ENCODE measurements at regions not wholly inside any gene's neighbourhood (a gene's known extent, or its start where the extent isn't known, plus 50 kb on each side); places are given as distances from the start of the nearest gene placed in this dataset.
A peak's percentile ranks its signal among the peaks of the same experiment; 100 is the strongest.

DNA sequence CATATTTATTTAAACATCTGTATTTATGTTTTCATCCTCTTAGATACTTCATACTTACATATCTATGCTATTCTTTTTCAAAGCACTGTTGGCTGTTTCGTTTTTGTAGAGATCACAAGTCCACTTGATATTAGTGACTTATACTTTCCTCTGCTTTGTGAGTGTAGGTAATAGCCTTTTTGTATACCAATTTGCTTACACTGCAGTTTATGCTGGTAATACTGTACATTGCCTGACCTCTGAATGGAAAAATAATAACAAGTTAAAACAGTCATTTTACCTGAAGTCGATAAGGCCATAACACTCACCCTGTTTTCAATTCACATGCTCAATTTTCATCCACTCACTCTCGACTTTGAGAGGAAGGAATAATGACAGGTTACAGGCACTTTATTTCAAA lies 89.9 kb upstream of the NANOGP8 start:
- TF ChIP-seq, protein P1, sequence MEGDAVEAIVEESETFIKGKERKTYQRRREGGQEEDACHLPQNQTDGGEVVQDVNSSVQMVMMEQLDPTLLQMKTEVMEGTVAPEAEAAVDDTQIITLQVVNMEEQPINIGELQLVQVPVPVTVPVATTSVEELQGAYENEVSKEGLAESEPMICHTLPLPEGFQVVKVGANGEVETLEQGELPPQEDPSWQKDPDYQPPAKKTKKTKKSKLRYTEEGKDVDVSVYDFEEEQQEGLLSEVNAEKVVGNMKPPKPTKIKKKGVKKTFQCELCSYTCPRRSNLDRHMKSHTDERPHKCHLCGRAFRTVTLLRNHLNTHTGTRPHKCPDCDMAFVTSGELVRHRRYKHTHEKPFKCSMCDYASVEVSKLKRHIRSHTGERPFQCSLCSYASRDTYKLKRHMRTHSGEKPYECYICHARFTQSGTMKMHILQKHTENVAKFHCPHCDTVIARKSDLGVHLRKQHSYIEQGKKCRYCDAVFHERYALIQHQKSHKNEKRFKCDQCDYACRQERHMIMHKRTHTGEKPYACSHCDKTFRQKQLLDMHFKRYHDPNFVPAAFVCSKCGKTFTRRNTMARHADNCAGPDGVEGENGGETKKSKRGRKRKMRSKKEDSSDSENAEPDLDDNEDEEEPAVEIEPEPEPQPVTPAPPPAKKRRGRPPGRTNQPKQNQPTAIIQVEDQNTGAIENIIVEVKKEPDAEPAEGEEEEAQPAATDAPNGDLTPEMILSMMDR (IDR thresholded peaks at IDR 0.05; ENCODE audit: insufficient read depth, low read length) = no peak
- H3K4me3 ChIP-seq (ENCODE audit: low read depth, low read length) = no peak overlapping the region
- no peak for DNase-seq (ENCODE audit: low read depth)

DNA sequence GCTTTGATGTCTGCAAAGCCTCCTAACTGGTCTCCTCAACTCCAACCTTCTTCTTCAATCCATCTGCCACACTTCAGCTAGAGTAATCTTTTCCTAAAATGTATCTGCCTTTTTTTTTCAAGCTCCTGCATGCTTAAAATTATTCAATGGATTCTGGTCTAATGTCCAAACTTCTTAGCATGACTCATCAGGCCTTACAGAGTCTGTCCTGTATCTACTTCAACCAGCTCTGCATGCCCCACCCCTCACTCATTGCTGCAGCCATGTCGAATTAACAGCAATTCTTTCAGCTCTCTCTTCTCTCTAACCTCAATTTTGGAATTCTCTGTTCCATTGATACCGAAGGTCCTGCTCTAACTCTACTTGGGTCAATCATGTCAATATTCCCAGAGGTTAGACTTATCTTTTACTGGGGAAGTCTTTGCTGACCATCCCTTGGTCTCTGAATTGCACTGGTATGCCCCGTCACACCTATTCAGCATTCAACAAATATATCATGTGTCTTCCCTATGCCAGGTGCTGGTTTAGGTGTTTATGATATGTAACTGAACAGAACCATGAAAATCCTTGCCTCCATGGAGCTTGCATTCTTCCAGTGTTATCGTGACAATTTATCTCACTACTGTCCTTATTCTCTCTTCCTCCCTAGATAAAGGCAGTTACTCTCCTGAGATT lies 88.5 kb upstream of the NANOGP8 start:
- peak; percentile 40 for DNase-seq (ENCODE audit: low read depth)
- TF ChIP-seq, protein P1 (IDR thresholded peaks at IDR 0.05; ENCODE audit: insufficient read depth, low read length) = no peak
- H3K4me3 ChIP-seq (ENCODE audit: low read depth, low read length) = no peak overlapping the region

DNA sequence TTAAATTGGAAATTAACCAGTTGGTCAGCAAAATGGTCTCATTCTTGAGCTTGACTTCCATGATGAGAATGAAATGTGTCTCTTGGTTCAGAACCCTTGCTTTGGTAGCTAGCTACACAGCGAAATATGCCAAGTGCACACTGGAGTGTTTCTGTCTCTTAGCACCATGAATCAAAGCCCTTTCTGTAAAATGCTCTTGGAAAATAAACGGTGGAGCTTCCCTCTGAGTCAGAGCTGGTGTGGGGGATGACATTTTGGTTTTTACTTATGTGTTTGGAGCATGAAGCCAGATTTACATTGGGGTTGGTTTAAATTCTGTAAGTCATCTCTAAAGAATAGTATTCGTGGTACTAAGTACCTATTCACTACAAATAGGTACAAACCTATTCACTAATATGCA lies 85.1 kb upstream of the NANOGP8 start:
- DNase-seq (ENCODE audit: low read depth) = peak; percentile 1
- TF ChIP-seq, protein P1 (IDR thresholded peaks at IDR 0.05; ENCODE audit: insufficient read depth, low read length) = no peak
- no peak overlapping the region for H3K4me3 ChIP-seq (ENCODE audit: low read depth, low read length)

DNA sequence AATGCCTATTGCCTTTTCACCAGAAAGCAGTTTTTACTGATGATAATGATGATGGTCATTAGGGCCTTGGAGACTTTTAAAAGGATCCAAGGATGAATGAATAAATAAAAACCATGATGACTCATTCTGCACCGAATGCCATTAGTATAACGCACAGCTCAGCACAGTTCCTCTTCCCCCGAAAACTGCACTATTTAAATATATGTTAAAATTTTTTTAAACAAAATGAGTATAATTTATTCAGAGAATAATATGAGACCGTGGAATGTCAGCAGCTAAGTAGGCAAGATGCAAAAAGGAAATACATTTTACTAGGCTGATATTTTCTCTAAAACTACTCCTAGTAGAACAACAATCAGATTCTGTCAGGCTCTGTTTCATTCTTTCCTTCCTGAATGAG lies 83.4 kb upstream of the NANOGP8 start:
- DNase-seq (ENCODE audit: low read depth) = peak; percentile 28
- TF ChIP-seq, protein P1 (IDR thresholded peaks at IDR 0.05; ENCODE audit: insufficient read depth, low read length) = no peak
- H3K4me3 ChIP-seq (ENCODE audit: low read depth, low read length) = no peak overlapping the region

DNA sequence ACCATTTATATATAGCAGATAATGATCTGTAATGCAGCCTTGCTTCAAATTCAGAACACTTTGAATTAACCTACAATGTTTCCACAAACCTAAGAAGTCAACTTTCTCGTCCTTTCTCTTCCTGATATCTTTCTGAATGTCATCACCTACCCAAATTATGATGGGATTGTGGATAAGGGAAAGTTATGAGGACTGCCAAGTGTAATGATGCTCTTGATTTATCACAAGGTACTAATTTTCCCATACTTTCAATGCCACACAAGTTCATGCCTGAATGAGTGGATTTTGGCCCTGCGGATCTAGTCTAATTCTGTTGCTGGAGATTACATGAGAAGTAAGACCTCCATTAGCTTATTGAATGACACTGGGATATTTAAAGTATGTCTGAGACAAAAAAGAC lies 82.6 kb upstream of the NANOGP8 start:
- no peak for DNase-seq (ENCODE audit: low read depth)
- TF ChIP-seq, protein P1 (IDR thresholded peaks at IDR 0.05; ENCODE audit: insufficient read depth, low read length) = no peak
- no peak overlapping the region for H3K4me3 ChIP-seq (ENCODE audit: low read depth, low read length)

DNA sequence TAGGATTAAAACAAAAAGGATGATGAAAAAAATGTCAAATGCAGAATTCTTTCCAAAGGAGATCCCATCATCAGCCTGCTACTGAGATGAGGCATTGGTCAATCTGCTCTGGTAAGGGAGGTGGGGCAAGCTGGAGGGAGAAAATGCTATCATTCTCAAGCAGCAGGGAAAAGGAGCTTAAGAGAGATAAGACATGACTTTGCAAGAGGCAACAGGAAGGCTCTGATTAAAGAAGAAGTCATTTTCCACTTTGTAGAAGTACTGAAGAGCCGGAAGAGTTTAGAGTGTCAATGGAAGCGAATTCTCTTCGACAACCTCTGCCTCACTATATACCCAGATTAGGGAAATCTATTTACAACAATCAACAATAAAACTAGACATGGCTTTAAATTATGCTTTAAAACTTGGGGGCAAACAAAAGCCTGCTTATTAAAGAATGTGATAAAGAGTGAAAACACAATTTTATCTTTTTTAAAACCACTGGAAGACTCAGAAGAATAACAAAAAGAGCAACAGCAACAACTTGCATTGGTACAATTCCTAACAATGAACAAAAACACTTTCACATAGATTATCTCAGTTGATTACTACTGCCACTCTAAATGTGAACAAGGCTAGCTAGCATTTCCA lies 81.8 kb upstream of the NANOGP8 start:
- no peak overlapping the region for H3K4me3 ChIP-seq (ENCODE audit: low read depth, low read length)
- TF ChIP-seq, protein P1 (IDR thresholded peaks at IDR 0.05; ENCODE audit: insufficient read depth, low read length) = no peak
- DNase-seq (ENCODE audit: low read depth) = peak; percentile 14
